IPS-18c (cell line): ENCODE measurements at regions not wholly inside any gene's neighbourhood (a gene's known extent, or its start where the extent isn't known, plus 50 kb on each side); places are given as distances from the start of the nearest gene placed in this dataset.

Experiments
- H3K4me3 ChIP-seq: 2 replicates; pipeline ENCODE4 v1.7.0; 2013; ENCODE audit warnings: low read depth, mild to moderate bottlenecking, low read length, moderate library complexity; ENCODE audit not compliant: insufficient read depth
- H3K9me3 ChIP-seq: one replicate; pipeline ENCODE4 v1.6.1; 2013; ENCODE audit warnings: mild to moderate bottlenecking, low read length, moderate library complexity; ENCODE audit not compliant: control insufficient read depth, insufficient read depth

GRCh38 chr10:36380538-36380937 lies 738.4 kb upstream of the FZD8 start:
- Histone ChIP-seq H3K4me3 (no peak overlapping the region), H3K9me3 (no peaks in the 10 kb centered on the region)

- Histone ChIP-seq H3K4me3 (no peak overlapping the region), H3K9me3 (no peaks in the 10 kb centered on the region)
Measured at GRCh38 chr10:36375107-36375506, 733.0 kb upstream of the FZD8 start.

GRCh38 chr10:36373424-36374096 lies 731.5 kb upstream of the FZD8 start:
- no peaks in the 10 kb centered on the region for H3K9me3 ChIP-seq

GRCh38 chr10:36367362-36367761 lies 725.3 kb upstream of the FZD8 start:
- H3K9me3 ChIP-seq, result no peaks in the 10 kb centered on the region
- H3K4me3 ChIP-seq, result no peak overlapping the region

More at GRCh38 chr10:36373424-36374096, 731.5 kb upstream of the FZD8 start:
- H3K4me3 ChIP-seq, result no peak overlapping the region

- no peak overlapping the region for H3K4me3 ChIP-seq
- H3K9me3 ChIP-seq, result no peaks in the 10 kb centered on the region
Measured at GRCh38 chr10:36366843-36367242, 724.7 kb upstream of the FZD8 start.

GRCh38 chr10:36366065-36366464 lies 724.0 kb upstream of the FZD8 start:
- Histone ChIP-seq H3K9me3 (no peaks in the 10 kb centered on the region), H3K4me3 (no peak overlapping the region)

GRCh38 chr10:36362257-36362656 lies 720.2 kb upstream of the FZD8 start:
- Histone ChIP-seq H3K4me3 (no peak overlapping the region), H3K9me3 (no peaks in the 10 kb centered on the region)

- H3K9me3 ChIP-seq, result no peaks in the 10 kb centered on the region
- H3K4me3 ChIP-seq, result no peak overlapping the region
Measured at GRCh38 chr10:36358736-36359135, 716.6 kb upstream of the FZD8 start.

GRCh38 chr10:36354633-36355032 lies 712.5 kb upstream of the FZD8 start:
- H3K9me3 ChIP-seq, result no peaks in the 10 kb centered on the region
- no peak overlapping the region for H3K4me3 ChIP-seq

- H3K9me3 ChIP-seq, result no peaks in the 10 kb centered on the region
- no peak overlapping the region for H3K4me3 ChIP-seq
Measured at GRCh38 chr10:36351159-36351558, 709.1 kb upstream of the FZD8 start.

GRCh38 chr10:36349445-36350078 lies 707.5 kb upstream of the FZD8 start:
- no peaks in the 10 kb centered on the region for H3K9me3 ChIP-seq

GRCh38 chr10:36345807-36346206 lies 703.7 kb upstream of the FZD8 start:
- Histone ChIP-seq H3K9me3 (no peaks in the 10 kb centered on the region), H3K4me3 (no peak overlapping the region)

More at GRCh38 chr10:36349445-36350078, 707.5 kb upstream of the FZD8 start:
- no peak overlapping the region for H3K4me3 ChIP-seq

GRCh38 chr10:36345175-36345533 lies 703.1 kb upstream of the FZD8 start:
- Histone ChIP-seq H3K4me3 (no peak overlapping the region), H3K9me3 (no peaks in the 10 kb centered on the region)

GRCh38 chr10:36344240-36345174 lies 702.4 kb upstream of the FZD8 start:
- Histone ChIP-seq H3K4me3 (no peak overlapping the region), H3K9me3 (no peaks in the 10 kb centered on the region)

GRCh38 chr10:36342781-36343180 lies 700.7 kb upstream of the FZD8 start:
- Histone ChIP-seq H3K9me3 (no peaks in the 10 kb centered on the region), H3K4me3 (no peak overlapping the region)

- Histone ChIP-seq H3K9me3 (no peaks in the 10 kb centered on the region), H3K4me3 (no peak overlapping the region)
Measured at GRCh38 chr10:36341471-36341870, 699.4 kb upstream of the FZD8 start.

GRCh38 chr10:36336315-36336714 lies 694.2 kb upstream of the FZD8 start:
- Histone ChIP-seq H3K4me3 (no peak overlapping the region), H3K9me3 (no peaks in the 10 kb centered on the region)

GRCh38 chr10:36333446-36333845 lies 691.4 kb upstream of the FZD8 start:
- no peak overlapping the region for H3K4me3 ChIP-seq
- no peaks in the 10 kb centered on the region for H3K9me3 ChIP-seq
